Neural progenitor cell (in vitro differentiated cells): ENCODE measurements at regions not wholly inside any gene's neighbourhood (a gene's known extent, or its start where the extent isn't known, plus 50 kb on each side); places are given as distances from the start of the nearest gene placed in this dataset.

ENCODE experiments used
- DNase-seq: peaks from one replicate; pipeline ENCODE4 v3.0.0-alpha.2; 2016; ENCODE audit warnings: low spot score
- H2AFZ ChIP-seq: fragments of 200-600 bp; sonication (generic); replicated peaks from 2 replicates; pipeline ENCODE4 v1.6.1; 2016; ENCODE audit warnings: antibody characterized with exemption
- H3F3A ChIP-seq: fragments of 200-600 bp; sonication (generic); 2 replicates; pipeline ENCODE4 v1.6.1; 2016; ENCODE audit warnings: antibody characterized with exemption, low read depth
- H3K27ac ChIP-seq: fragments of 200-600 bp; sonication (generic); 2 replicates; pipeline ENCODE4 v1.5.1; 2016; ENCODE audit warnings: mild to moderate bottlenecking
- H3K27me3 ChIP-seq: fragments of 200-600 bp; sonication (generic); 2 replicates; pipeline ENCODE4 v1.6.1; 2016; ENCODE audit warnings: mild to moderate bottlenecking, moderate library complexity
- H3K36me3 ChIP-seq: fragments of 200-600 bp; sonication (generic); 2 replicates; pipeline ENCODE4 v1.5.1; 2016
- H3K4me1 ChIP-seq: fragments of 200-600 bp; sonication (generic); 2 replicates; pipeline ENCODE4 v1.6.1; 2016; ENCODE audit warnings: mixed run types
- H3K4me2 ChIP-seq: fragments of 200-600 bp; sonication (generic); 2 replicates; pipeline ENCODE4 v1.6.1; 2016
- H3K4me3 ChIP-seq: fragments of 200-600 bp; sonication (generic); 2 replicates; pipeline ENCODE4 v1.5.1; 2016
- H3K79me2 ChIP-seq: fragments of 200-600 bp; sonication (generic); 2 replicates; pipeline ENCODE4 v1.6.1; 2016; ENCODE audit warnings: low read depth
- H3K9ac ChIP-seq: fragments of 200-600 bp; sonication (generic); 2 replicates; pipeline ENCODE4 v1.6.1; 2016
- H3K9me3 ChIP-seq: fragments of 200-600 bp; sonication (generic); 2 replicates; pipeline ENCODE4 v1.5.1; 2016; ENCODE audit warnings: low read depth
- H4K20me1 ChIP-seq: fragments of 200-600 bp; sonication (generic); 2 replicates; pipeline ENCODE4 v1.6.1; 2016; ENCODE audit warnings: low read depth
- H3K27ac Mint-ChIP-seq: 3 replicates; pipeline ENCODE4 v1.8.0; 2021; ENCODE audit warnings: mixed read lengths
- H3K27me3 Mint-ChIP-seq: 2 replicates; pipeline ENCODE4 v1.8.0; 2022; ENCODE audit warnings: low read depth, mild to moderate bottlenecking, inconsistent platforms, moderate library complexity, mixed read lengths; ENCODE audit not compliant: insufficient read depth
- H3K36me3 Mint-ChIP-seq: 3 replicates; pipeline ENCODE4 v1.8.0; 2021; ENCODE audit warnings: mixed read lengths
- H3K4me1 Mint-ChIP-seq: 3 replicates; pipeline ENCODE4 v1.8.0; 2021; ENCODE audit warnings: mixed read lengths
- H3K4me3 Mint-ChIP-seq: 3 replicates; pipeline ENCODE4 v1.8.0; 2021; ENCODE audit warnings: mild to moderate bottlenecking, moderate library complexity, mixed read lengths
- H3K9me3 Mint-ChIP-seq: 3 replicates; pipeline ENCODE4 v1.8.0; 2020; ENCODE audit warnings: mixed read lengths
- EZH2 ChIP-seq: fragments of 200-600 bp; sonication (generic); IDR thresholded peaks from 2 replicates; pipeline ENCODE4 v1.6.1; 2017; ENCODE audit warnings: antibody characterized with exemption, mild to moderate bottlenecking, moderate library complexity
- EZH2phosphoT487 ChIP-seq: fragments of 200-600 bp; sonication (generic); IDR thresholded peaks from 2 replicates; pipeline ENCODE4 v1.6.1; 2017; ENCODE audit warnings: antibody characterized with exemption
- TF ChIP-seq, protein P1 (sequence below): fragments of 200-600 bp; sonication (generic); IDR thresholded peaks from 2 replicates; pipeline ENCODE4 v1.5.1; 2017; ENCODE audit warnings: antibody characterized with exemption, mild to moderate bottlenecking

DNA sequence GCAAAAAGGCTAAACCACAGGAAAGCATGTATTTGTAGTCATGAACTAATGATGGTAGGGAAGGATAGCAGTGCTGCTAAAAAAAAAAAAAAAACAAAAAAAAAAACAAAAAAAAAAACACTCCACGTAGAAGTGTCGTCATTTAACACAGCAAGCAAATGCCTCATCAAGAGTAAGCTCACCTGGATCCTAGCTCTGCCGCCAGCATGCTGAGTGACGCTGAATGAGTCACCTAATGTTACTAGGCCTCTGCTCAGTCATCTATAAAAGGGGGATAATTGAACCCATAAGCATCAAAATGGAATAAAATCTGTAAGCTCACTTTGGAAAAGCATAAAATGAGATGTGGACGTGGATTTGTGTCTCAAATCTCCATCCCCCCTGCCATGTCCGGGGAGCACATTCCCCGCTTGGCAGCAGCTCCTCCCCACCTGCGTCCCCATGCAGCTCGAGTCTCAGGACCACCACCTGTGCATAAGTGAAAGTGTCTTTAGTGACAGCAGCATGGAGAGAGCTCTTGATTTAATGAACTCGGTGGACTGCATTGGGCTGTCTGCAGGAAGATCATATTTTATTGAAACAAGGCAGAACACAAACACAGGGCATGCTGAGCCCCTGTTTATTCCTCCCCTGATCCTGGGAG is 427.5 kb downstream of the LRATD1 start:
- Histone ChIP-seq H3K9me3 (no peaks in the 10 kb centered on the region), H3K36me3 (no peaks in the 10 kb centered on the region), H3K79me2 (no peaks in the 10 kb centered on the region), H2AFZ (no peak overlapping the region), H3F3A (no peaks in the 10 kb centered on the region), H3K4me1 (peaks cover 7% of the 10 kb centered on the region), H3K4me2 (no peak overlapping the region), H3K4me3 (no peak overlapping the region), H3K27me3 (no peaks in the 10 kb centered on the region), H3K9ac (no peak overlapping the region), H4K20me1 (no peaks in the 10 kb centered on the region), H3K27ac (no peak overlapping the region)
- TF ChIP-seq EZH2 = no peak
- TF ChIP-seq, protein P1, sequence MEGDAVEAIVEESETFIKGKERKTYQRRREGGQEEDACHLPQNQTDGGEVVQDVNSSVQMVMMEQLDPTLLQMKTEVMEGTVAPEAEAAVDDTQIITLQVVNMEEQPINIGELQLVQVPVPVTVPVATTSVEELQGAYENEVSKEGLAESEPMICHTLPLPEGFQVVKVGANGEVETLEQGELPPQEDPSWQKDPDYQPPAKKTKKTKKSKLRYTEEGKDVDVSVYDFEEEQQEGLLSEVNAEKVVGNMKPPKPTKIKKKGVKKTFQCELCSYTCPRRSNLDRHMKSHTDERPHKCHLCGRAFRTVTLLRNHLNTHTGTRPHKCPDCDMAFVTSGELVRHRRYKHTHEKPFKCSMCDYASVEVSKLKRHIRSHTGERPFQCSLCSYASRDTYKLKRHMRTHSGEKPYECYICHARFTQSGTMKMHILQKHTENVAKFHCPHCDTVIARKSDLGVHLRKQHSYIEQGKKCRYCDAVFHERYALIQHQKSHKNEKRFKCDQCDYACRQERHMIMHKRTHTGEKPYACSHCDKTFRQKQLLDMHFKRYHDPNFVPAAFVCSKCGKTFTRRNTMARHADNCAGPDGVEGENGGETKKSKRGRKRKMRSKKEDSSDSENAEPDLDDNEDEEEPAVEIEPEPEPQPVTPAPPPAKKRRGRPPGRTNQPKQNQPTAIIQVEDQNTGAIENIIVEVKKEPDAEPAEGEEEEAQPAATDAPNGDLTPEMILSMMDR = no peak
- no peak for TF ChIP-seq EZH2phosphoT487
- Mint-ChIP-seq H3K4me1 (peaks cover 28% of the 10 kb centered on the region), H3K9me3 (no peaks in the 10 kb centered on the region), H3K27ac (no peak overlapping the region), H3K4me3 (no peak overlapping the region), H3K36me3 (no peaks in the 10 kb centered on the region), H3K27me3 (no peaks in the 10 kb centered on the region)
- no peak for DNase-seq

DNA sequence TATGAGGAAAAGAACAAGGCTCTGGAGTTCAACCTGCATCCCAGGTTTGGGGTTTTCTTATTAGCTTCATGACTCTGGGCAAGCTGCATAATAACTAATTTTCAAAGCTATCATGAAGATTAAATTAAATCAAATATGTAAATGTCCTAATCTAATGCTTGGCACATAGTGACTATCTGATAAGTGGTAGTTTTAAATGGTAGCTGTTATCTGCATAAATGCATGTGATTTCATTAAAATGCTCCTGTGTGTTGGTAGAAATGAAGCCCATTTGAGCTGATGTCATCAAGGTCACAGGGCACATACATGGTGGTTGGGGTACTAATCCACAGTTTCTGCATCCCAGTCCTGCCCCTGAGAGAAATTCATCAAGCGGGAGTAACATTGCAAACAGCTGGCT is 428.8 kb downstream of the LRATD1 start:
- H4K20me1 ChIP-seq = no peaks in the 10 kb centered on the region
- H3K4me1 ChIP-seq = peaks cover 7% of the 10 kb centered on the region
- TF ChIP-seq, protein P1 = no peak
- TF ChIP-seq EZH2 (no peak), EZH2phosphoT487 (no peak)
- H3K27me3 ChIP-seq = no peaks in the 10 kb centered on the region
- no peaks in the 10 kb centered on the region for H3K27me3 Mint-ChIP-seq
- H3F3A ChIP-seq = no peaks in the 10 kb centered on the region
- no peak for DNase-seq
- no peaks in the 10 kb centered on the region for H3K9me3 ChIP-seq
- no peaks in the 10 kb centered on the region for H3K79me2 ChIP-seq
- H3K4me1 Mint-ChIP-seq = peaks cover 28% of the 10 kb centered on the region
- H3K9me3 Mint-ChIP-seq = peaks cover 5% of the 10 kb centered on the region
- H3K36me3 ChIP-seq = no peaks in the 10 kb centered on the region
- no peaks in the 10 kb centered on the region for H3K36me3 Mint-ChIP-seq
- H2AFZ ChIP-seq = no peak overlapping the region
- H3K9ac ChIP-seq = no peak overlapping the region
- H3K27ac Mint-ChIP-seq = no peak overlapping the region
- H3K4me3 ChIP-seq = no peak overlapping the region
- H3K4me3 Mint-ChIP-seq = no peak overlapping the region
- no peak overlapping the region for H3K27ac ChIP-seq
- H3K4me2 ChIP-seq = no peak overlapping the region

DNA sequence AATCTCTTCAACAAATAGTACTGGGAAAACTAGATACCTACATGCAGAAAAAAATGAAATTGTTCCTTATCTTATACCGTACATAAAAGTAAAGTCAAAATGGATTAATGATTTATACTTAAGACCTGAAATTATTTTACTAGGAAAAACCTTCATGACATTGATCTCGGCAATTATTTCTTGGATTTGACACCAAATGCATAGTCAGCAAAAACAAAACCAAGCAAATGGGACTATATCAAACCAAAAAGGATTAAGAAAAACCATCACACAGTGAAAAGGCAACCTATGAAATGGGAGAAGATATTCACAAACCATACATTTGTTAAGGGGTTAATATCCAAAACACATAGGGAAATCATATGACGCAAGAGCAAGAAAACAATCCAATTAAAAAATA is 433.6 kb downstream of the LRATD1 start:
- Histone ChIP-seq H4K20me1 (peaks cover 3% of the 10 kb centered on the region), H3K27me3 (no peaks in the 10 kb centered on the region), H3F3A (peaks cover 7% of the 10 kb centered on the region), H3K9me3 (no peaks in the 10 kb centered on the region), H3K4me3 (no peak overlapping the region), H2AFZ (no peak overlapping the region), H3K79me2 (no peaks in the 10 kb centered on the region), H3K9ac (no peak overlapping the region), H3K4me1 (peaks cover 15% of the 10 kb centered on the region), H3K4me2 (no peak overlapping the region), H3K27ac (no peak overlapping the region), H3K36me3 (no peaks in the 10 kb centered on the region)
- Mint-ChIP-seq H3K9me3 (peaks cover 12% of the 10 kb centered on the region), H3K27ac (no peak overlapping the region), H3K4me1 (peaks cover 23% of the 10 kb centered on the region), H3K4me3 (no peak overlapping the region), H3K36me3 (peaks cover 2% of the 10 kb centered on the region), H3K27me3 (peaks cover 5% of the 10 kb centered on the region)
- TF ChIP-seq, protein P1 = no peak
- TF ChIP-seq EZH2phosphoT487 (no peak), EZH2 (no peak)
- no peak for DNase-seq
